PC-3 (cell line): ENCODE measurements at regions not wholly inside any gene's neighbourhood (a gene's known extent, or its start where the extent isn't known, plus 50 kb on each side); places are given as distances from the start of the nearest gene placed in this dataset.
"Not testable (repeated sequence)": the region's sequence is repeated elsewhere in the genome, so short reads cannot be mapped to it uniquely, and the experiment has no call there.

Experiments
- ATAC-seq: fragments of 200-7000 bp; cut with Tn5 transposase; 2 replicates; pipeline ENCODE4 v1.9.1; 2020; ENCODE audit warnings: mild to moderate bottlenecking, moderate library complexity
- BruUV-seq: library from RNA; stranded (reverse); fragments of 400-500 nt; replicated peaks from 2 replicates; lab custom pipeline; 2021; lab: Mats Ljungman, UMichigan
- CTCF ChIA-PET: fragments of 300-600 bp; sonication (Branson Sonifier 250); formaldehyde crosslinking; loops from one replicate; lab custom pipeline; 2022; ENCODE audit warnings: antibody characterized with exemption; lab: Charles Lee
- POLR2A ChIA-PET: fragments of 300-600 bp; sonication (Branson Sonifier 250); formaldehyde crosslinking; loops from one replicate; lab custom pipeline; 2022; ENCODE audit warnings: antibody characterized with exemption; ENCODE audit not compliant: unreplicated experiment; lab: Charles Lee
- DNase-seq: peaks from one replicate; pipeline ENCODE4 v3.0.0-alpha.2; 2015
- H2AFZ ChIP-seq: fragments of 300-600 bp; sonication (generic); 2 replicates; pipeline ENCODE4 v1.6.0; 2016; ENCODE audit warnings: antibody characterized with exemption, low read length
- H3F3A ChIP-seq: fragments of 300-600 bp; sonication (generic); one replicate; pipeline ENCODE4 v1.6.0; 2017; ENCODE audit warnings: antibody characterized with exemption, low read length, control low read depth, mild to moderate bottlenecking; ENCODE audit not compliant: unreplicated experiment
- H3K27ac ChIP-seq: fragments of 300-600 bp; sonication (generic); 2 replicates; pipeline ENCODE4 v1.5.1; 2016; ENCODE audit warnings: mild to moderate bottlenecking, low read length
- H3K27me3 ChIP-seq: fragments of 300-600 bp; sonication (generic); 2 replicates; pipeline ENCODE4 v1.6.1; 2016; ENCODE audit warnings: low read length, mixed read lengths
- H3K36me3 ChIP-seq: fragments of 300-600 bp; sonication (generic); 2 replicates; pipeline ENCODE4 v1.6.1; 2016; ENCODE audit warnings: low read depth, mixed run types, low read length, mixed read lengths
- H3K4me1 ChIP-seq: fragments of 300-600 bp; sonication (generic); 2 replicates; pipeline ENCODE4 v1.5.1; 2016; ENCODE audit warnings: low read length; ENCODE audit not compliant: insufficient read depth
- H3K4me2 ChIP-seq: fragments of 300-600 bp; sonication (generic); 2 replicates; pipeline ENCODE4 v1.6.0; 2016; ENCODE audit warnings: low read length
- H3K4me3 ChIP-seq: fragments of 300-600 bp; sonication (generic); 2 replicates; pipeline ENCODE4 v1.5.1; 2016; ENCODE audit warnings: mild to moderate bottlenecking, low read length, mixed read lengths
- H3K79me2 ChIP-seq: fragments of 300-600 bp; sonication (generic); 2 replicates; pipeline ENCODE4 v1.6.1; 2017; ENCODE audit warnings: low read length, mixed read lengths
- H3K9ac ChIP-seq: fragments of 300-600 bp; sonication (generic); 2 replicates; pipeline ENCODE4 v1.6.0; 2016; ENCODE audit warnings: mild to moderate bottlenecking, low read length
- H3K9me2 ChIP-seq: fragments of 300-600 bp; sonication (generic); replicated peaks from 2 replicates; pipeline ENCODE4 v1.6.1; 2016; ENCODE audit warnings: mixed run types, low read length, mixed read lengths
- H3K9me3 ChIP-seq: fragments of 300-600 bp; sonication (generic); 2 replicates; pipeline ENCODE4 v1.6.1; 2016; ENCODE audit warnings: low read length, mixed read lengths
- H4K20me1 ChIP-seq: fragments of 300-600 bp; sonication (generic); 2 replicates; pipeline ENCODE4 v1.6.1; 2016; ENCODE audit warnings: low read length, mixed read lengths
- CTCF ChIP-seq: fragments of 300-600 bp; sonication (generic); conservative IDR thresholded peaks from 2 replicates; pipeline ENCODE4 v1.5.1; 2017; ENCODE audit warnings: antibody characterized with exemption, low read depth, mild to moderate bottlenecking, low read length
- EZH2 ChIP-seq: fragments of 300-600 bp; sonication (generic); IDR thresholded peaks from one replicate; pipeline ENCODE4 v1.6.1; 2017; ENCODE audit warnings: antibody characterized with exemption, mild to moderate bottlenecking, low read length; ENCODE audit not compliant: unreplicated experiment
- EZH2phosphoT487 ChIP-seq: fragments of 300-600 bp; sonication (generic); IDR thresholded peaks from 2 replicates; pipeline ENCODE4 v1.6.1; 2018; ENCODE audit warnings: mild to moderate bottlenecking, antibody characterized with exemption, low read length, borderline replicate concordance
- intact Hi-C: fragments of 100-400 bp; cut with micrococcal nuclease; formaldehyde crosslinking; loops from 2 replicates; pipeline ENCODE4 v1.9.0; 2023

GRCh38 chr10:28449926-28450325 is 83.0 kb upstream of the WAC start:
- H3K4me3 ChIP-seq, result no peak overlapping the region
- no TSS peak for BruUV-seq
- ATAC-seq (no peak), DNase-seq (no peak)
- no peaks in the 10 kb centered on the region for H4K20me1 ChIP-seq
- intact Hi-C loops, result no loop called here
- H3K27me3 ChIP-seq, result no peaks in the 10 kb centered on the region
- no peaks in the 10 kb centered on the region for H3K9me3 ChIP-seq
- H3K9ac ChIP-seq, result no peak overlapping the region
- H2AFZ ChIP-seq, result no peak overlapping the region
- H3K27ac ChIP-seq, result no peak overlapping the region
- H3K36me3 ChIP-seq, result no peaks in the 10 kb centered on the region
- H3K4me1 ChIP-seq, result no peaks in the 10 kb centered on the region
- ChIA-PET POLR2A (no interaction called here), CTCF (no interaction called here)
- no peak overlapping the region for H3K4me2 ChIP-seq
- TF ChIP-seq EZH2 (no peak), EZH2phosphoT487 (no peak), CTCF (no peak)
- H3K9me2 ChIP-seq, result no peaks in the 10 kb centered on the region
- H3F3A ChIP-seq, result no peaks in the 10 kb centered on the region
- no peaks in the 10 kb centered on the region for H3K79me2 ChIP-seq

- H3K79me2 ChIP-seq, result no peaks in the 10 kb centered on the region
- no peak overlapping the region for H2AFZ ChIP-seq
- H3K9me2 ChIP-seq, result no peaks in the 10 kb centered on the region
- H4K20me1 ChIP-seq, result no peaks in the 10 kb centered on the region
- H3K27ac ChIP-seq, result no peak overlapping the region
- TF ChIP-seq CTCF, result no peak
- no peak for TF ChIP-seq EZH2
- no peak for TF ChIP-seq EZH2phosphoT487
- no TSS peak for BruUV-seq
- H3K4me2 ChIP-seq, result no peak overlapping the region
- H3K4me3 ChIP-seq, result no peak overlapping the region
- no peak overlapping the region for H3K9ac ChIP-seq
- DNase-seq (no peak), ATAC-seq (no peak)
- no peaks in the 10 kb centered on the region for H3K27me3 ChIP-seq
- intact Hi-C loops, result no loop called here
- ChIA-PET CTCF (no interaction called here), POLR2A (no interaction called here)
- no peaks in the 10 kb centered on the region for H3K9me3 ChIP-seq
- H3K4me1 ChIP-seq, result no peaks in the 10 kb centered on the region
- H3F3A ChIP-seq, result no peaks in the 10 kb centered on the region
- no peaks in the 10 kb centered on the region for H3K36me3 ChIP-seq
Measured at GRCh38 chr10:28453926-28454325, 79.0 kb upstream of the WAC start.

GRCh38 chr10:28457110-28457509 is 75.8 kb upstream of the WAC start:
- H3K36me3 ChIP-seq, result no peaks in the 10 kb centered on the region
- POLR2A ChIA-PET, result no interaction called here
- TF ChIP-seq CTCF, result no peak
- no peak for TF ChIP-seq EZH2
- no peak for TF ChIP-seq EZH2phosphoT487
- no peak for ATAC-seq
- no peak for DNase-seq
- no peaks in the 10 kb centered on the region for H3K4me1 ChIP-seq
- no peak overlapping the region for H2AFZ ChIP-seq
- no peak overlapping the region for H3K9ac ChIP-seq
- no TSS peak for BruUV-seq
- H3K27me3 ChIP-seq, result no peaks in the 10 kb centered on the region
- CTCF ChIA-PET, result no interaction called here
- no peaks in the 10 kb centered on the region for H3K9me2 ChIP-seq
- H3K27ac ChIP-seq, result no peak overlapping the region
- intact Hi-C loops, result no loop called here
- no peak overlapping the region for H3K4me2 ChIP-seq
- H4K20me1 ChIP-seq, result no peaks in the 10 kb centered on the region
- no peaks in the 10 kb centered on the region for H3K9me3 ChIP-seq
- no peaks in the 10 kb centered on the region for H3K79me2 ChIP-seq
- no peak overlapping the region for H3K4me3 ChIP-seq
- H3F3A ChIP-seq, result no peaks in the 10 kb centered on the region

GRCh38 chr10:28457873-28458272 is 75.0 kb upstream of the WAC start:
- H3K36me3 ChIP-seq, H2AFZ ChIP-seq, CTCF ChIA-PET, H3K27ac ChIP-seq, H3K4me2 ChIP-seq, H3K79me2 ChIP-seq, H3F3A ChIP-seq, H3K4me1 ChIP-seq, H3K9me2 ChIP-seq, POLR2A ChIA-PET, H3K9me3 ChIP-seq, H3K27me3 ChIP-seq, BruUV-seq, H4K20me1 ChIP-seq, ATAC-seq, intact Hi-C loops, H3K9ac ChIP-seq, H3K4me3 ChIP-seq, DNase-seq: not testable (repeated sequence)
